ENCODE measurements at regions not wholly inside any gene's neighbourhood (a gene's known extent, or its start where the extent isn't known, plus 50 kb on each side); places are given as distances from the start of the nearest gene placed in this dataset.

GRCh38 chr21:38965241-38965640, 159.5 kb downstream of the ETS2 start:
- Mint-ChIP-seq H3K9me3 (peaks cover 16 to 19% of the 10 kb centered on the region in 2 experiments), H3K27ac (no peak overlapping the region), H3K36me3 (ENCODE audit: insufficient read depth in 1 of 3, low read depth in 3 of 3) (peaks cover 0 to 14% (median 7%) of the 10 kb centered on the region in 3 experiments; a peak in 5 of 7 replicates), H3K4me1 (peaks cover 17 to 19% of the 10 kb centered on the region in 2 experiments), H3K27me3 (ENCODE audit: low read depth) (peaks cover 2% of the 10 kb centered on the region; the same call in 1 of the 2 replicates), H3K4me3 (no peak overlapping the region)
- Histone ChIP-seq H3K9ac (ENCODE audit: extremely low read depth, insufficient read length, low read length) (no peak overlapping the region), H3K4ac (ENCODE audit: low read depth, low read length) (no peak overlapping the region), H3T11ph (ENCODE audit: low read length) (no peak overlapping the region), H4K5ac (ENCODE audit: insufficient read length, low read depth, low read length) (no peak overlapping the region), H2BK15ac (ENCODE audit: low read depth, low read length) (no peak overlapping the region; the same call in 1 of the 2 replicates), H3K4me1 (ENCODE audit: insufficient read depth, low read length) (no peaks in the 10 kb centered on the region; the same call in 1 of the 2 replicates), H2BK5ac (ENCODE audit: insufficient read length, low read length) (no peak overlapping the region), H3K79me1 (ENCODE audit: insufficient read depth, low read depth, low read length, poor library complexity, severe bottlenecking) (no peaks in the 10 kb centered on the region), H3K23me2 (ENCODE audit: insufficient read length, low read depth, low read length, poor library complexity, severe bottlenecking) (no peaks in the 10 kb centered on the region), H2BK20ac (ENCODE audit: low read depth, low read length, poor library complexity, severe bottlenecking) (no peak overlapping the region), H3K18ac (ENCODE audit: insufficient read length, low read depth, low read length) (no peak overlapping the region), H4K8ac (replicated peaks; ENCODE audit: insufficient read length, low read depth, low read length) (no peak overlapping the region), H3K23ac (ENCODE audit: insufficient read length, low read depth, low read length) (no peak overlapping the region), H4K91ac (ENCODE audit: insufficient read length, low read depth, low read length) (no peak overlapping the region), H3K27me3 (ENCODE audit: insufficient read depth, low read length) (no peaks in the 10 kb centered on the region), H3K14ac (ENCODE audit: insufficient read depth, low read length) (no peak overlapping the region), H2AFZ (ENCODE audit: low read length) (no peak overlapping the region), H2BK120ac (ENCODE audit: low read depth, low read length, poor library complexity, severe bottlenecking) (no peak overlapping the region), H3K4me2 (ENCODE audit: insufficient read depth, insufficient read length, low read length) (no peak overlapping the region), H3K27ac (ENCODE audit: insufficient read length, low read depth, low read length) (no peak overlapping the region), H3K56ac (ENCODE audit: insufficient read length, low read depth, low read length) (no peak overlapping the region), H3K79me2 (ENCODE audit: insufficient read depth, low read length) (no peaks in the 10 kb centered on the region), H3K9me3 (ENCODE audit: control insufficient read depth, low read depth, low read length) (no peaks in the 10 kb centered on the region), H2AK5ac (ENCODE audit: insufficient read length, low read length) (no peak overlapping the region), H2BK12ac (ENCODE audit: insufficient read length, low read depth, low read length) (no peak overlapping the region), H4K20me1 (ENCODE audit: control insufficient read depth, insufficient read depth, insufficient read length) (no peaks in the 10 kb centered on the region)
- DNase-seq: no peak
- no CpG with 5 or more reads among the region's 8 CpGs for WGBS (ENCODE audit: extremely low coverage, insufficient read length, low lambda C conversion rate)
- TF ChIP-seq, protein P1, sequence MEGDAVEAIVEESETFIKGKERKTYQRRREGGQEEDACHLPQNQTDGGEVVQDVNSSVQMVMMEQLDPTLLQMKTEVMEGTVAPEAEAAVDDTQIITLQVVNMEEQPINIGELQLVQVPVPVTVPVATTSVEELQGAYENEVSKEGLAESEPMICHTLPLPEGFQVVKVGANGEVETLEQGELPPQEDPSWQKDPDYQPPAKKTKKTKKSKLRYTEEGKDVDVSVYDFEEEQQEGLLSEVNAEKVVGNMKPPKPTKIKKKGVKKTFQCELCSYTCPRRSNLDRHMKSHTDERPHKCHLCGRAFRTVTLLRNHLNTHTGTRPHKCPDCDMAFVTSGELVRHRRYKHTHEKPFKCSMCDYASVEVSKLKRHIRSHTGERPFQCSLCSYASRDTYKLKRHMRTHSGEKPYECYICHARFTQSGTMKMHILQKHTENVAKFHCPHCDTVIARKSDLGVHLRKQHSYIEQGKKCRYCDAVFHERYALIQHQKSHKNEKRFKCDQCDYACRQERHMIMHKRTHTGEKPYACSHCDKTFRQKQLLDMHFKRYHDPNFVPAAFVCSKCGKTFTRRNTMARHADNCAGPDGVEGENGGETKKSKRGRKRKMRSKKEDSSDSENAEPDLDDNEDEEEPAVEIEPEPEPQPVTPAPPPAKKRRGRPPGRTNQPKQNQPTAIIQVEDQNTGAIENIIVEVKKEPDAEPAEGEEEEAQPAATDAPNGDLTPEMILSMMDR (conservative IDR thresholded peaks at IDR 0.05): no peak
